SU-DHL-6 (cell line): ENCODE measurements at regions not wholly inside any gene's neighbourhood (a gene's known extent, or its start where the extent isn't known, plus 50 kb on each side); places are given as distances from the start of the nearest gene placed in this dataset.

Experiments used
- H2AFZ ChIP-seq: fragments of 200-600 bp; sonication (generic); 2 replicates; pipeline ENCODE4 v1.6.1; 2014; ENCODE audit warnings: low read depth, mild to moderate bottlenecking, moderate library complexity, mixed read lengths, antibody characterized with exemption, low read length; ENCODE audit not compliant: severe bottlenecking
- H3F3A ChIP-seq: fragments of 200-600 bp; shearing (Covaris generic); 2 replicates; pipeline ENCODE4 v1.6.0; 2016; ENCODE audit warnings: antibody characterized with exemption, mild to moderate bottlenecking; ENCODE audit not compliant: insufficient read depth
- H3K27ac ChIP-seq: fragments of 200-600 bp; sonication (generic); 2 replicates; pipeline ENCODE4 v1.5.1; 2016; ENCODE audit warnings: low read depth, mild to moderate bottlenecking, low read length, moderate library complexity, mixed read lengths
- H3K27me3 ChIP-seq: fragments of 200-600 bp; sonication (generic), shearing (Covaris generic); 2 replicates; pipeline ENCODE4 v1.6.0; 2014; ENCODE audit warnings: mild to moderate bottlenecking, low read length
- H3K36me3 ChIP-seq: fragments of 200-600 bp; sonication (generic); 2 replicates; pipeline ENCODE4 v1.6.1; 2014; ENCODE audit warnings: mild to moderate bottlenecking, low read length, mixed read lengths
- H3K4me2 ChIP-seq: fragments of 300-600, 200-600 bp; shearing (Covaris generic), sonication (generic); 2 replicates; pipeline ENCODE4 v1.6.0; 2014; ENCODE audit warnings: low read length, low read depth, mild to moderate bottlenecking; ENCODE audit not compliant: poor library complexity, severe bottlenecking
- H3K4me3 ChIP-seq: fragments of 200-600 bp; sonication (generic); 2 replicates; pipeline ENCODE4 v1.5.1; 2014; ENCODE audit warnings: antibody characterized with exemption, low read length, mild to moderate bottlenecking, mixed read lengths; ENCODE audit not compliant: insufficient read depth, poor library complexity, severe bottlenecking
- H3K79me2 ChIP-seq: fragments of 200-600 bp; sonication (generic); 2 replicates; pipeline ENCODE4 v1.6.1; 2014; ENCODE audit warnings: mild to moderate bottlenecking, low read length, moderate library complexity; ENCODE audit not compliant: insufficient read depth
- H3K9ac ChIP-seq: fragments of 200-600 bp; sonication (generic); 2 replicates; pipeline ENCODE4 v1.7.0; 2014; ENCODE audit warnings: mild to moderate bottlenecking, low read length
- H3K9me2 ChIP-seq: fragments of 200-600 bp; sonication (generic); replicated peaks from 2 replicates; pipeline ENCODE4 v1.6.1; 2014; ENCODE audit warnings: low read length; ENCODE audit not compliant: insufficient read depth
- H3K9me3 ChIP-seq: fragments of 200-600 bp; sonication (generic); 2 replicates; pipeline ENCODE4 v1.6.1; 2014; ENCODE audit warnings: low read length, mixed read lengths; ENCODE audit not compliant: insufficient read depth
- H4K20me1 ChIP-seq: fragments of 200-600 bp; sonication (generic); 2 replicates; pipeline ENCODE4 v1.6.1; 2014; ENCODE audit warnings: low read depth, mild to moderate bottlenecking, antibody characterized with exemption, low read length, moderate library complexity, mixed read lengths
- EZH2phosphoT487 ChIP-seq: fragments of 200-600 bp; sonication (generic), shearing (Covaris generic); conservative IDR thresholded peaks from 2 replicates; pipeline ENCODE4 v1.6.1; 2018; ENCODE audit warnings: mild to moderate bottlenecking, antibody characterized with exemption, low read length, moderate library complexity, mixed read lengths
- TF ChIP-seq, protein P1 (sequence below): fragments of 200-600 bp; sonication (generic); IDR thresholded peaks from one replicate; pipeline ENCODE4 v1.5.1; 2017; ENCODE audit warnings: antibody characterized with exemption, mild to moderate bottlenecking, low read length, moderate library complexity; ENCODE audit not compliant: insufficient read depth, poor library complexity, severe bottlenecking

- Histone ChIP-seq H3K27ac (no peak overlapping the region), H3K9ac (no peak overlapping the region), H2AFZ (no peak overlapping the region), H4K20me1 (no peaks in the 10 kb centered on the region), H3K9me3 (no peaks in the 10 kb centered on the region), H3K36me3 (no peaks in the 10 kb centered on the region), H3K9me2 (no peaks in the 10 kb centered on the region), H3K27me3 (no peaks in the 10 kb centered on the region), H3F3A (no peaks in the 10 kb centered on the region), H3K79me2 (no peaks in the 10 kb centered on the region), H3K4me2 (no peak overlapping the region), H3K4me3 (no peak overlapping the region)
- no peak for TF ChIP-seq EZH2phosphoT487
- TF ChIP-seq, protein P1, sequence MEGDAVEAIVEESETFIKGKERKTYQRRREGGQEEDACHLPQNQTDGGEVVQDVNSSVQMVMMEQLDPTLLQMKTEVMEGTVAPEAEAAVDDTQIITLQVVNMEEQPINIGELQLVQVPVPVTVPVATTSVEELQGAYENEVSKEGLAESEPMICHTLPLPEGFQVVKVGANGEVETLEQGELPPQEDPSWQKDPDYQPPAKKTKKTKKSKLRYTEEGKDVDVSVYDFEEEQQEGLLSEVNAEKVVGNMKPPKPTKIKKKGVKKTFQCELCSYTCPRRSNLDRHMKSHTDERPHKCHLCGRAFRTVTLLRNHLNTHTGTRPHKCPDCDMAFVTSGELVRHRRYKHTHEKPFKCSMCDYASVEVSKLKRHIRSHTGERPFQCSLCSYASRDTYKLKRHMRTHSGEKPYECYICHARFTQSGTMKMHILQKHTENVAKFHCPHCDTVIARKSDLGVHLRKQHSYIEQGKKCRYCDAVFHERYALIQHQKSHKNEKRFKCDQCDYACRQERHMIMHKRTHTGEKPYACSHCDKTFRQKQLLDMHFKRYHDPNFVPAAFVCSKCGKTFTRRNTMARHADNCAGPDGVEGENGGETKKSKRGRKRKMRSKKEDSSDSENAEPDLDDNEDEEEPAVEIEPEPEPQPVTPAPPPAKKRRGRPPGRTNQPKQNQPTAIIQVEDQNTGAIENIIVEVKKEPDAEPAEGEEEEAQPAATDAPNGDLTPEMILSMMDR, result no peak
Observed at GRCh38 chr13:84649853-84650252, 767.6 kb upstream of the SLITRK1 start.

DNA sequence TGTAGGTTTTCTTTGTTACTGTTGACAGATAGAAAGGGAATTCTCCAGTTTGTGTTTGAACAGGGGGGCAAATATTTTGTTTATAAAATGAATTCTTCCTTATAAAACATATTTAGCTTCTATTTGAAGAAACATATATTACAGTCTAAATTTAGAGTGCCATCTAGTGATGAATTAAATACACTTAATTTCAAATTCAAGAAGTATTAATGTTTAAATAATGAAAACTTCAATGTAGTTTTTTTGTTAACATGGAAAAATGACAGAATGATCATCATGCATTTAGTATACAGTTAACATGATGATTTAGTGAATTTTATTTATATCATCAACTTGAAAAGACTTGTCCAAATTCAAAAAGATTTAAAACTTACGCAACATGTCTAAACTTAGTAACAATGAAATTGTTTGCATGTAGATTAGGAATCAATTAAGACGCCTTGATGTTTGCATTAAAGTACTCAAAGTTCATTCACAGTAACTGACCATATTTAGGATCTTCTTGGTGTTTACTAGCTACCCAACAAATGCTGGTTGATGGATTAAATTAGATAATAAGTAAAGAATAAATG is 765.9 kb upstream of the SLITRK1 start:
- Histone ChIP-seq H3K79me2 (no peaks in the 10 kb centered on the region), H2AFZ (no peak overlapping the region), H3K27ac (no peak overlapping the region), H4K20me1 (no peaks in the 10 kb centered on the region), H3K4me3 (no peak overlapping the region), H3F3A (no peaks in the 10 kb centered on the region), H3K36me3 (no peaks in the 10 kb centered on the region), H3K9me2 (no peaks in the 10 kb centered on the region), H3K9me3 (no peaks in the 10 kb centered on the region), H3K9ac (no peak overlapping the region), H3K27me3 (no peaks in the 10 kb centered on the region), H3K4me2 (no peak overlapping the region)
- no peak for TF ChIP-seq EZH2phosphoT487
- TF ChIP-seq, protein P1, result no peak

- Histone ChIP-seq H4K20me1 (no peaks in the 10 kb centered on the region), H3K27me3 (no peaks in the 10 kb centered on the region), H2AFZ (no peak overlapping the region), H3K27ac (no peak overlapping the region), H3F3A (no peaks in the 10 kb centered on the region), H3K9me3 (no peaks in the 10 kb centered on the region), H3K9ac (no peak overlapping the region), H3K36me3 (no peaks in the 10 kb centered on the region), H3K4me2 (no peak overlapping the region), H3K4me3 (no peak overlapping the region), H3K9me2 (no peaks in the 10 kb centered on the region), H3K79me2 (no peaks in the 10 kb centered on the region)
- TF ChIP-seq, protein P1, result no peak
- no peak for TF ChIP-seq EZH2phosphoT487
Observed at GRCh38 chr13:84646957-84647356, 764.7 kb upstream of the SLITRK1 start.
